Parathyroid adenoma (tissue), 2 donors: ENCODE measurements at regions not wholly inside any gene's neighbourhood (a gene's known extent, or its start where the extent isn't known, plus 50 kb on each side); places are given as distances from the start of the nearest gene placed in this dataset.

Experiments
- H2AFZ ChIP-seq: fragments of 300-600 bp; sonication (generic); one replicate; pipeline ENCODE4 v1.7.0; 2017; ENCODE audit warnings: antibody characterized with exemption, mild to moderate bottlenecking
- H3K27ac ChIP-seq: fragments of 300-600 bp; sonication (generic); one replicate; pipeline ENCODE4 v1.7.0; 2017
- H3K27me3 ChIP-seq: fragments of 300-600 bp; sonication (generic); one replicate; pipeline ENCODE4 v1.7.0; 2017; ENCODE audit warnings: low read length; ENCODE audit not compliant: control insufficient read depth, insufficient read depth
- H3K36me3 ChIP-seq: fragments of 300-600 bp; sonication (generic); one replicate; pipeline ENCODE4 v1.7.0; 2017; ENCODE audit warnings: low read length; ENCODE audit not compliant: control insufficient read depth, insufficient read depth
- H3K4me1 ChIP-seq: fragments of 300-600 bp; sonication (generic); one replicate; pipeline ENCODE4 v1.7.0; 2017; ENCODE audit warnings: control low read depth
- H3K4me2 ChIP-seq: fragments of 300-600 bp; sonication (generic); one replicate; pipeline ENCODE4 v1.7.0; 2017; ENCODE audit warnings: low read length
- H3K4me3 ChIP-seq: fragments of 300-600 bp; sonication (generic); one replicate; pipeline ENCODE4 v1.7.0; 2017; ENCODE audit warnings: low read depth, low read length
- H3K79me2 ChIP-seq: fragments of 300-600 bp; sonication (generic); one replicate; pipeline ENCODE4 v1.7.0; 2017; ENCODE audit warnings: control low read depth
- H3K9ac ChIP-seq: fragments of 300-600 bp; sonication (generic); one replicate; pipeline ENCODE4 v1.7.0; 2017; ENCODE audit warnings: mild to moderate bottlenecking
- H3K9me3 ChIP-seq: fragments of 300-600 bp; sonication (generic); one replicate; pipeline ENCODE4 v1.7.0; 2017; ENCODE audit warnings: low read length; ENCODE audit not compliant: control insufficient read depth
- TF ChIP-seq, protein P1 (sequence below): fragments of 300-600 bp; sonication (generic); IDR thresholded peaks from one replicate; pipeline ENCODE4 v1.7.0; 2017; ENCODE audit warnings: antibody characterized with exemption, mild to moderate bottlenecking
- donor health status: primary hyperparathyroidism.

DNA sequence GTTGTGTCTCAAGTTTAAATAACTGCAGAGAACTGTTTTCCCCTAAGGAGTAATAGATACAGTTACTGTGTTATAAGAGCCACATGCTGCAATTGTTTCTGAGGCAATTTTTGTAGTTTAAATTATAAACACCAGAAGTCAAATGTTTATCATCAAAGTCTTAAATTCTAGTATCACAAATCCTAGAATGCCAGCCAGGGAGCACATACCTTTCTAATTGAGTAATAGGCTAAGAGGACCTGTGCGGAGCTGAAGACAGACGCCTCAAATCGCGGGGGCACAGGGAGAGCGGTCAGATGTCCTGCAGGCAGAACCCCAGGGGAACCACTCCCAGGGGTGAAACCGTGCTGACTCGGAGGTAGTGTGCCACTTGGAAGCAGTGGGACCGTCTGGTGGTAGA lies 65.2 kb upstream of the TNFRSF19 start:
- no peaks in the 10 kb centered on the region for H3K79me2 ChIP-seq
- no peak overlapping the region for H3K9ac ChIP-seq
- no peak overlapping the region for H2AFZ ChIP-seq
- H3K4me3 ChIP-seq, result no peak overlapping the region
- TF ChIP-seq, protein P1, sequence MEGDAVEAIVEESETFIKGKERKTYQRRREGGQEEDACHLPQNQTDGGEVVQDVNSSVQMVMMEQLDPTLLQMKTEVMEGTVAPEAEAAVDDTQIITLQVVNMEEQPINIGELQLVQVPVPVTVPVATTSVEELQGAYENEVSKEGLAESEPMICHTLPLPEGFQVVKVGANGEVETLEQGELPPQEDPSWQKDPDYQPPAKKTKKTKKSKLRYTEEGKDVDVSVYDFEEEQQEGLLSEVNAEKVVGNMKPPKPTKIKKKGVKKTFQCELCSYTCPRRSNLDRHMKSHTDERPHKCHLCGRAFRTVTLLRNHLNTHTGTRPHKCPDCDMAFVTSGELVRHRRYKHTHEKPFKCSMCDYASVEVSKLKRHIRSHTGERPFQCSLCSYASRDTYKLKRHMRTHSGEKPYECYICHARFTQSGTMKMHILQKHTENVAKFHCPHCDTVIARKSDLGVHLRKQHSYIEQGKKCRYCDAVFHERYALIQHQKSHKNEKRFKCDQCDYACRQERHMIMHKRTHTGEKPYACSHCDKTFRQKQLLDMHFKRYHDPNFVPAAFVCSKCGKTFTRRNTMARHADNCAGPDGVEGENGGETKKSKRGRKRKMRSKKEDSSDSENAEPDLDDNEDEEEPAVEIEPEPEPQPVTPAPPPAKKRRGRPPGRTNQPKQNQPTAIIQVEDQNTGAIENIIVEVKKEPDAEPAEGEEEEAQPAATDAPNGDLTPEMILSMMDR, result no peak
- H3K27me3 ChIP-seq, result no peaks in the 10 kb centered on the region
- H3K36me3 ChIP-seq, result no peaks in the 10 kb centered on the region
- H3K9me3 ChIP-seq, result no peaks in the 10 kb centered on the region
- no peaks in the 10 kb centered on the region for H3K4me1 ChIP-seq
- no peak overlapping the region for H3K27ac ChIP-seq
- no peak overlapping the region for H3K4me2 ChIP-seq

DNA sequence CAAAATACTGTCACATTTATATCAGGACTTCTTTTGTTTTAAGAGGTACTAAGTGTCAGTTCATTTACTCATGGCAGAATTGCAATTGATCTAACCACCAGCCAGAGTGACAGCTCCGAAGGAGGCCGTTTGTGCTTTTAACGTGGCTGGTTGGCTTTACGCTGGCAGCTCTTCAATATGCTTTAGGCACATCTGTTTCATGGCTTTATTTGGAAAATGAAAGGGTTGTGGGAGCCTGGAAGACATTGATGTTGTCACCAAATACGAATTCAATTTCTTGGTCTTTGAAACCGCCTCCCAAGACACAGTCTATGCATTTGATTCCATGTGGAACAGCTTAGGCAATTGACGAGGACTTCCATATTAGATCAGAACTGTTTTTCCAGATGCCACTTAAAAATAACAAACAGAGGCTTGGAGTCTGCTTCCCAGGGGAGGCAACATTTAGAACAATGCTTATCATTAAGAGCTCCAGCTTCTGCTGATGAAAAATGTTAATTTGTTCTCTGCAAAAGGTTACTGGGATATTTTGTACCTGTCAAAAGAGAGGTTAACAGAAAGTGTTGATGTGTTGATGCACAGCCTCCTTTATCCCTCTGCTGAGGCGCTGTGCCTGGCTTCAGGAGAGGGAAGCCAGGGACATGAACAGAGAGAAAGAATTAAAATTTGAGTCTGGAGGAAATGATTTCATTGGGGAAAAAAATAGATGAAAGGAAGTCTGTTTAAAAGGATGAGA lies 64.0 kb upstream of the TNFRSF19 start:
- TF ChIP-seq, protein P1, result no peak
- Histone ChIP-seq H3K36me3 (no peaks in the 10 kb centered on the region), H3K9me3 (no peaks in the 10 kb centered on the region), H3K4me3 (no peak overlapping the region), H3K27me3 (no peaks in the 10 kb centered on the region), H3K4me1 (no peaks in the 10 kb centered on the region), H3K27ac (no peak overlapping the region), H3K79me2 (no peaks in the 10 kb centered on the region), H2AFZ (no peak overlapping the region), H3K4me2 (no peak overlapping the region), H3K9ac (no peak overlapping the region)

DNA sequence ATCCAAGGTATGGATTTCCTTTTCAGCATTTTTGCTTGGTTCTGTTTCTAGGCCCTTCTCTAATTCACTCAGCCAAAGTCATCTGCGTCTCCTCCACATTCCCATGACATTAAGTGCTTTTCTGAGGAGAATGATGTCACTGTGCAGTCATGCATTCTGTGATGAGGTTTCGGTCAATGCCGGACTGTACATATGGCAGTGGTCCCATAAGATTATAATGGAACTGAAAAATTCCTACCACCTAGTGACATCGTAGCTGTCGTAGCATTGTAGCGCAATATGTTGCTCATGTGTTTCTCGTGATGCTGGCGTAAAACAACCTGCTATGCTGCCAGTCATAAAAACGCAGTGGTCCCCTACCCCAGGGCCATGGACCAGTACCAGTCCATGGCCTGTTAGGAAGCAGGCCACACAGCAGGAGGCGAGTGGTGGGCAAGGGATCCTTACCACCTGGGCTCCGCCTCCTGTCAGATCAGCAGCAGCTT lies 63.4 kb upstream of the TNFRSF19 start:
- Histone ChIP-seq H3K4me2 (no peak overlapping the region), H3K27me3 (no peaks in the 10 kb centered on the region), H3K4me3 (no peak overlapping the region), H3K9ac (no peak overlapping the region), H3K36me3 (no peaks in the 10 kb centered on the region), H2AFZ (no peak overlapping the region), H3K27ac (no peak overlapping the region), H3K79me2 (no peaks in the 10 kb centered on the region), H3K4me1 (no peaks in the 10 kb centered on the region), H3K9me3 (no peaks in the 10 kb centered on the region)
- TF ChIP-seq, protein P1, result no peak

DNA sequence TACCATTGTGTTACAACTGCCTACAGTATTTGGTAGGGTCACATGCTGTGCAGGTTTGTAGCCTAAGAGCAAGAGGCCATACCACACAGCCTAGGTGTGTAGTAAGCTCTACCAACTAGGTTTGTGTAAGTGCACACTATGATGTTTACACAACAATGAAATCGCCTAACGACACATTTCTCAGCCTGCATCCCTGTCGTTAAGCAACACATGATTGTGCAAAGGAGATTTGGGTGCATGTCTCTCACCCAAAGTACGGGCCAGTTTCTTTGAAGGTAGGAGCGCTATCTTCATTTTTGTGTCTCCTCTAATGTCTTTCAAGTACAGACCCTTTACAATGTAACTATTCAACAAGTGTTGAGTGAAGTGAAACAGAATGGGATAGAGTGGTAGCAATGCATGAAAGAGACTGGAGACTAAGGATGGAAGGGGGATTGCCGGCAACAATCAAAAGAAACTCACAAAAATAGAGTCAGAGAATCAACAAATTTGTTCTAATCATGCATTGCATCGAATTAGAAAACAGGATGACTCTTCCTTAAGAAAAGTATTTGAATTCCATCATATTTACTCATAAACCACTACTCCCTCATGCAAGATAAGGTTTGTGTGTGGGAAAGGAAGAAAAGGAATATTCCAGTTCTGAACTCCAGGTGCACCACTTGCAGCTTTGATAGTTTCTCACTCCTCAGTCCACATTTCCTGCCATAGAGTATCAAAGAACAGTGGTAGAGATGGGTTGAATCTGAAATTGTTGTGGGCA lies 60.2 kb upstream of the TNFRSF19 start:
- Histone ChIP-seq H3K9ac (no peak overlapping the region), H3K4me2 (no peak overlapping the region), H3K27me3 (no peaks in the 10 kb centered on the region), H3K4me1 (no peaks in the 10 kb centered on the region), H3K36me3 (no peaks in the 10 kb centered on the region), H3K9me3 (no peaks in the 10 kb centered on the region), H3K79me2 (no peaks in the 10 kb centered on the region), H3K4me3 (no peak overlapping the region), H3K27ac (no peak overlapping the region), H2AFZ (no peak overlapping the region)
- TF ChIP-seq, protein P1, result no peak
